Activated naive CD4-positive, alpha-beta T cell treated with anti-CD3 and anti-CD28 coated beads for 36 hours (primary cell): ENCODE measurements at regions not wholly inside any gene's neighbourhood (a gene's known extent, or its start where the extent isn't known, plus 50 kb on each side); places are given as distances from the start of the nearest gene placed in this dataset.

Experiments
- CTCF ChIA-PET: fragments of 350-600 bp; sonication (Branson Sonifier 250); formaldehyde crosslinking; loops from one replicate; lab custom pipeline; 2021; ENCODE audit warnings: antibody characterized with exemption; lab: Charles Lee
- DNase-seq: peaks from one replicate; pipeline ENCODE4 v3.0.0-alpha.2; 2020
- H3K27ac Mint-ChIP-seq: one replicate; pipeline ENCODE4 v1.8.0; 2021; ENCODE audit warnings: mild to moderate bottlenecking, mixed read lengths
- H3K27me3 Mint-ChIP-seq: one replicate; pipeline ENCODE4 v1.8.0; 2021; ENCODE audit warnings: low read depth, mixed read lengths
- H3K36me3 Mint-ChIP-seq: one replicate; pipeline ENCODE4 v1.8.0; 2021; ENCODE audit warnings: low read depth, mixed read lengths
- H3K4me1 Mint-ChIP-seq: one replicate; pipeline ENCODE4 v1.8.0; 2021; ENCODE audit warnings: low read depth, mixed read lengths
- H3K4me3 Mint-ChIP-seq: one replicate; pipeline ENCODE4 v1.8.0; 2021; ENCODE audit warnings: mild to moderate bottlenecking, moderate library complexity, mixed read lengths
- H3K9me3 Mint-ChIP-seq: one replicate; pipeline ENCODE4 v1.8.0; 2021; ENCODE audit warnings: mixed read lengths
- intact Hi-C: fragments of 100-400 bp; cut with micrococcal nuclease; formaldehyde crosslinking; loops from one replicate; pipeline ENCODE4 v1.15.1; 2023

- Mint-ChIP-seq H3K4me1 (peaks cover 20% of the 10 kb centered on the region), H3K36me3 (peaks cover 17% of the 10 kb centered on the region), H3K27ac (no peak overlapping the region), H3K27me3 (no peaks in the 10 kb centered on the region), H3K9me3 (no peaks in the 10 kb centered on the region), H3K4me3 (no peak overlapping the region)
- CTCF ChIA-PET, result interaction anchor here (1.1 to 1.2 kb wide), 2 partner anchors 14 to 33 kb away, joined by 3 read pairs; no protein-coding TSS in a partner anchor
- DNase-seq, result no peak
- intact Hi-C loops, result no loop called here
Observed at GRCh38 chr13:73800011-73800410, 334.2 kb downstream of the KLF12 start.

- CTCF ChIA-PET, result no interaction called here
- intact Hi-C loops, result no loop called here
- Mint-ChIP-seq H3K27ac (no peak overlapping the region), H3K9me3 (no peaks in the 10 kb centered on the region), H3K4me3 (no peak overlapping the region), H3K4me1 (peaks cover 32% of the 10 kb centered on the region), H3K27me3 (no peaks in the 10 kb centered on the region), H3K36me3 (peaks cover 22% of the 10 kb centered on the region)
- no peak for DNase-seq
Observed at GRCh38 chr13:73794755-73795154, 339.4 kb downstream of the KLF12 start.

GRCh38 chr13:73793361-73793760, 340.8 kb downstream of the KLF12 start:
- Mint-ChIP-seq H3K9me3 (no peaks in the 10 kb centered on the region), H3K36me3 (peaks cover 20% of the 10 kb centered on the region), H3K27me3 (no peaks in the 10 kb centered on the region), H3K4me1 (peaks cover 40% of the 10 kb centered on the region), H3K27ac (no peak overlapping the region), H3K4me3 (no peak overlapping the region)
- no peak for DNase-seq
- CTCF ChIA-PET, result no interaction called here
- intact Hi-C loops, result no loop called here

GRCh38 chr13:73792796-73793195, 341.4 kb downstream of the KLF12 start:
- Mint-ChIP-seq H3K4me3 (no peak overlapping the region), H3K36me3 (peaks cover 16% of the 10 kb centered on the region), H3K27ac (no peak overlapping the region), H3K27me3 (no peaks in the 10 kb centered on the region), H3K9me3 (no peaks in the 10 kb centered on the region), H3K4me1 (peaks cover 39% of the 10 kb centered on the region)
- CTCF ChIA-PET, result no interaction called here
- intact Hi-C loops, result no loop called here
- no peak for DNase-seq

- CTCF ChIA-PET, result interaction anchor here (1.2 kb wide), 1 partner anchor 15 kb away, joined by 4 read pairs; no protein-coding TSS in a partner anchor
- Mint-ChIP-seq H3K36me3 (peaks cover 30% of the 10 kb centered on the region), H3K4me1 (peaks cover 18% of the 10 kb centered on the region), H3K9me3 (peaks cover 4% of the 10 kb centered on the region), H3K27ac (no peak overlapping the region), H3K4me3 (no peak overlapping the region), H3K27me3 (no peaks in the 10 kb centered on the region)
- no peak for DNase-seq
- intact Hi-C loops, result no loop called here
Observed at GRCh38 chr13:73782450-73783449, 351.5 kb downstream of the KLF12 start.

GRCh38 chr13:73781384-73781783, 352.8 kb downstream of the KLF12 start:
- no peak for DNase-seq
- Mint-ChIP-seq H3K27me3 (no peaks in the 10 kb centered on the region), H3K4me3 (no peak overlapping the region), H3K36me3 (peaks cover 36% of the 10 kb centered on the region), H3K27ac (no peak overlapping the region), H3K9me3 (peaks cover 10% of the 10 kb centered on the region), H3K4me1 (peaks cover 20% of the 10 kb centered on the region)
- intact Hi-C loops, result no loop called here
- CTCF ChIA-PET, result interaction anchor here (0.7 to 1.2 kb wide), 2 partner anchors 13 to 24 kb away, joined by 4 to 5 read pairs; no protein-coding TSS in a partner anchor

GRCh38 chr13:73779881-73780280, 354.3 kb downstream of the KLF12 start:
- CTCF ChIA-PET, result interaction anchor here (0.7 kb wide), 1 partner anchor 22 kb away, joined by 4 read pairs; no protein-coding TSS in a partner anchor
- Mint-ChIP-seq H3K9me3 (peaks cover 10% of the 10 kb centered on the region), H3K36me3 (peaks cover 35% of the 10 kb centered on the region), H3K4me3 (no peak overlapping the region), H3K27me3 (no peaks in the 10 kb centered on the region), H3K4me1 (peaks cover 20% of the 10 kb centered on the region), H3K27ac (no peak overlapping the region)
- DNase-seq, result no peak
- intact Hi-C loops, result no loop called here

- CTCF ChIA-PET, result interaction anchor here (0.7 to 1.8 kb wide), 3 partner anchors 11 to 18 kb away, joined by 3 to 8 read pairs (median 4); no protein-coding TSS in a partner anchor
Observed at GRCh38 chr13:73778242-73778864, 355.9 kb downstream of the KLF12 start.

GRCh38 chr13:73777134-73777533, 357.1 kb downstream of the KLF12 start:
- Mint-ChIP-seq H3K9me3 (peaks cover 23% of the 10 kb centered on the region), H3K27ac (no peak overlapping the region), H3K27me3 (no peaks in the 10 kb centered on the region), H3K36me3 (peaks cover 47% of the 10 kb centered on the region), H3K4me3 (no peak overlapping the region), H3K4me1 (peaks cover 25% of the 10 kb centered on the region)
- intact Hi-C loops, result no loop called here
- CTCF ChIA-PET, result no interaction called here
- no peak for DNase-seq

More at GRCh38 chr13:73778242-73778864, 355.9 kb downstream of the KLF12 start:
- Mint-ChIP-seq H3K9me3 (peaks cover 16% of the 10 kb centered on the region), H3K27me3 (no peaks in the 10 kb centered on the region), H3K36me3 (peaks cover 39% of the 10 kb centered on the region), H3K4me3 (no peak overlapping the region), H3K4me1 (peaks cover 21% of the 10 kb centered on the region), H3K27ac (no peak overlapping the region)
- intact Hi-C loops, result no loop called here
- DNase-seq, result no peak

- no peak overlapping the region for H3K4me3 Mint-ChIP-seq
- H3K36me3 Mint-ChIP-seq, result peaks cover 48% of the 10 kb centered on the region
- CTCF ChIA-PET, result no interaction called here
Observed at GRCh38 chr13:73776151-73776785, 357.9 kb downstream of the KLF12 start.

GRCh38 chr13:73773168-73773549, 361.0 kb downstream of the KLF12 start:
- intact Hi-C loops, result no loop called here
- Mint-ChIP-seq H3K27ac (no peak overlapping the region), H3K4me1 (peaks cover 28% of the 10 kb centered on the region), H3K9me3 (peaks cover 25% of the 10 kb centered on the region), H3K27me3 (no peaks in the 10 kb centered on the region), H3K4me3 (no peak overlapping the region), H3K36me3 (peaks cover 26% of the 10 kb centered on the region)
- CTCF ChIA-PET, result interaction anchor here (0.6 to 1.6 kb wide), 3 partner anchors 10 to 514 kb away, joined by 3 to 5 read pairs (median 3); no protein-coding TSS in a partner anchor
- DNase-seq, result no peak

More at GRCh38 chr13:73776151-73776785, 357.9 kb downstream of the KLF12 start:
- Mint-ChIP-seq H3K4me1 (peaks cover 24% of the 10 kb centered on the region), H3K9me3 (peaks cover 26% of the 10 kb centered on the region), H3K27ac (no peak overlapping the region), H3K27me3 (no peaks in the 10 kb centered on the region)
- intact Hi-C loops, result no loop called here
- DNase-seq, result no peak
